GM18873 (cell line): ENCODE measurements at regions not wholly inside any gene's neighbourhood (a gene's known extent, or its start where the extent isn't known, plus 50 kb on each side); places are given as distances from the start of the nearest gene placed in this dataset.
"Not testable (repeated sequence)": the region's sequence is repeated elsewhere in the genome, so short reads cannot be mapped to it uniquely, and the experiment has no call there.

Experiments used
- ATAC-seq: cut with Tn5 transposase; IDR thresholded peaks from one replicate; pipeline ENCODE4 v1.9.1; 2021; ENCODE audit warnings: mild to moderate bottlenecking, moderate library complexity, moderate number of reproducible peaks; ENCODE audit not compliant: unreplicated experiment, low FRiP score

- ATAC-seq, result no peak
These were observed 438.1 kb upstream of the CDH9 start for GRCh38 chr5:27476356-27476988.

GRCh38 chr5:27475063-27475462, 436.7 kb upstream of the CDH9 start:
- ATAC-seq, result no peak

- no peak for ATAC-seq
These were observed 436.0 kb upstream of the CDH9 start for GRCh38 chr5:27474395-27474794.

- no peak for ATAC-seq
These were observed 435.6 kb upstream of the CDH9 start for GRCh38 chr5:27474047-27474309.

GRCh38 chr5:27473307-27474046, 435.1 kb upstream of the CDH9 start:
- ATAC-seq, result no peak

- ATAC-seq, result no peak
These were observed 434.5 kb upstream of the CDH9 start for GRCh38 chr5:27472871-27473270.

GRCh38 chr5:27472000-27472763, 433.8 kb upstream of the CDH9 start:
- peak; percentile 88 for ATAC-seq

GRCh38 chr5:27466959-27467358, 428.6 kb upstream of the CDH9 start:
- no peak for ATAC-seq

GRCh38 chr5:27465140-27465539, 426.8 kb upstream of the CDH9 start:
- ATAC-seq, result no peak

- no peak for ATAC-seq
These were observed 425.2 kb upstream of the CDH9 start for GRCh38 chr5:27463446-27464149.

GRCh38 chr5:27462936-27463335, 424.6 kb upstream of the CDH9 start:
- no peak for ATAC-seq

GRCh38 chr5:27458287-27458686, 419.9 kb upstream of the CDH9 start:
- no peak for ATAC-seq

- no peak for ATAC-seq
These were observed 413.0 kb upstream of the CDH9 start for GRCh38 chr5:27451377-27451776.

GRCh38 chr5:27450607-27451006, 412.2 kb upstream of the CDH9 start:
- ATAC-seq, result no peak

- ATAC-seq, result not testable (repeated sequence)
These were observed 401.0 kb upstream of the CDH9 start for GRCh38 chr5:27439383-27439782.

GRCh38 chr5:27437594-27438200, 399.3 kb upstream of the CDH9 start:
- no peak for ATAC-seq

GRCh38 chr5:27434335-27434734, 395.9 kb upstream of the CDH9 start:
- ATAC-seq, result no peak

- no peak for ATAC-seq
These were observed 375.7 kb upstream of the CDH9 start for GRCh38 chr5:27414099-27414498.

- no peak for ATAC-seq
These were observed 374.0 kb upstream of the CDH9 start for GRCh38 chr5:27412384-27412783.

GRCh38 chr5:27406020-27406419, 367.6 kb upstream of the CDH9 start:
- no peak for ATAC-seq
